Progenitor cell of endocrine pancreas (in vitro differentiated cells): ENCODE measurements at regions not wholly inside any gene's neighbourhood (a gene's known extent, or its start where the extent isn't known, plus 50 kb on each side); places are given as distances from the start of the nearest gene placed in this dataset.

Source experiments
- DNase-seq: peaks from one replicate; pipeline ENCODE4 v3.0.0; 2021; ENCODE audit warnings: low spot score; ENCODE audit not compliant: unreplicated experiment
- H3K27ac Mint-ChIP-seq: 2 replicates; pipeline ENCODE4 v1.8.0; 2021; ENCODE audit warnings: mild to moderate bottlenecking, moderate library complexity, mixed read lengths
- H3K27me3 Mint-ChIP-seq: 2 replicates; pipeline ENCODE4 v1.8.0; 2021; ENCODE audit warnings: mixed read lengths
- H3K36me3 Mint-ChIP-seq: 2 replicates; pipeline ENCODE4 v1.8.0; 2022; ENCODE audit warnings: mixed read lengths; ENCODE audit not compliant: insufficient read depth
- H3K4me1 Mint-ChIP-seq: 2 replicates; pipeline ENCODE4 v1.8.0; 2021; ENCODE audit warnings: low read depth, mixed read lengths
- H3K4me3 Mint-ChIP-seq: 2 replicates; pipeline ENCODE4 v1.8.0; 2021; ENCODE audit warnings: low read depth, mild to moderate bottlenecking, moderate library complexity, mixed read lengths
- H3K9me3 Mint-ChIP-seq: 2 replicates; pipeline ENCODE4 v1.8.0; 2021; ENCODE audit warnings: low read depth, mixed read lengths
- TF ChIP-seq, protein P1 (sequence below): fragments of 200-600 bp; sonication (generic); IDR thresholded peaks from one replicate; pipeline ENCODE4 v1.5.0; 2021; ENCODE audit warnings: antibody characterized with exemption, mild to moderate bottlenecking; ENCODE audit not compliant: unreplicated experiment

DNA sequence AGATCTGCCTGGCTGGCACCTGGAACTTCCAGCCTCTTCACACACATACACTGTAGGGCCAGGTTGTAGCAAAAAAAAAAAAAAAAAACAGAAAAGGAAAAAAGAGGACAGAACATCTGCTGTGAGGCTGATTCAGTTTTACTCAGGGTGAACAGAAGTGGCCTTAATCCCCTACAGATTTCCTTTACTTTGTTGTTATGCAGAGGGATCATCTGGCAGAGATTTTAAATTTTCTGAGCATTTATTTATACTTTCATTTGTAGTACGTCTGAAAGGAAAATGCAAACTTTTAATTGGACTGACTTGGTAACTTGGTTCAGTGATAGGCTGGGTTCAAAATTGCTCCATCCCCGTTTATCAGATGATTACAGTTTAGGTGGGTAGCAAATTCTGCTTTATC lies 50.8 kb upstream of the PRICKLE1 start:
- no peak for DNase-seq
- Mint-ChIP-seq H3K4me1 (peaks cover 20% of the 10 kb centered on the region), H3K9me3 (peaks cover 4% of the 10 kb centered on the region), H3K27ac (peak overlapping the region; percentile 18), H3K27me3 (no peaks in the 10 kb centered on the region), H3K4me3 (no peak overlapping the region), H3K36me3 (no peaks in the 10 kb centered on the region)
- TF ChIP-seq, protein P1, sequence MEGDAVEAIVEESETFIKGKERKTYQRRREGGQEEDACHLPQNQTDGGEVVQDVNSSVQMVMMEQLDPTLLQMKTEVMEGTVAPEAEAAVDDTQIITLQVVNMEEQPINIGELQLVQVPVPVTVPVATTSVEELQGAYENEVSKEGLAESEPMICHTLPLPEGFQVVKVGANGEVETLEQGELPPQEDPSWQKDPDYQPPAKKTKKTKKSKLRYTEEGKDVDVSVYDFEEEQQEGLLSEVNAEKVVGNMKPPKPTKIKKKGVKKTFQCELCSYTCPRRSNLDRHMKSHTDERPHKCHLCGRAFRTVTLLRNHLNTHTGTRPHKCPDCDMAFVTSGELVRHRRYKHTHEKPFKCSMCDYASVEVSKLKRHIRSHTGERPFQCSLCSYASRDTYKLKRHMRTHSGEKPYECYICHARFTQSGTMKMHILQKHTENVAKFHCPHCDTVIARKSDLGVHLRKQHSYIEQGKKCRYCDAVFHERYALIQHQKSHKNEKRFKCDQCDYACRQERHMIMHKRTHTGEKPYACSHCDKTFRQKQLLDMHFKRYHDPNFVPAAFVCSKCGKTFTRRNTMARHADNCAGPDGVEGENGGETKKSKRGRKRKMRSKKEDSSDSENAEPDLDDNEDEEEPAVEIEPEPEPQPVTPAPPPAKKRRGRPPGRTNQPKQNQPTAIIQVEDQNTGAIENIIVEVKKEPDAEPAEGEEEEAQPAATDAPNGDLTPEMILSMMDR: no peak

GRCh38 chr12:42639556-42639955 lies 50.0 kb upstream of the PRICKLE1 start:
- Mint-ChIP-seq H3K4me1 (peaks cover 20% of the 10 kb centered on the region), H3K27me3 (no peaks in the 10 kb centered on the region)
- TF ChIP-seq, protein P1: no peak

More at GRCh38 chr12:42639556-42639955, 50.0 kb upstream of the PRICKLE1 start:
- no peaks in the 10 kb centered on the region for H3K36me3 Mint-ChIP-seq
- no peak overlapping the region for H3K27ac Mint-ChIP-seq
- DNase-seq: no peak
- peaks cover 4% of the 10 kb centered on the region for H3K9me3 Mint-ChIP-seq
- H3K4me3 Mint-ChIP-seq: no peak overlapping the region
